ENCODE measurements at regions not wholly inside any gene's neighbourhood (a gene's known extent, or its start where the extent isn't known, plus 50 kb on each side); places are given as distances from the start of the nearest gene placed in this dataset.

DNA sequence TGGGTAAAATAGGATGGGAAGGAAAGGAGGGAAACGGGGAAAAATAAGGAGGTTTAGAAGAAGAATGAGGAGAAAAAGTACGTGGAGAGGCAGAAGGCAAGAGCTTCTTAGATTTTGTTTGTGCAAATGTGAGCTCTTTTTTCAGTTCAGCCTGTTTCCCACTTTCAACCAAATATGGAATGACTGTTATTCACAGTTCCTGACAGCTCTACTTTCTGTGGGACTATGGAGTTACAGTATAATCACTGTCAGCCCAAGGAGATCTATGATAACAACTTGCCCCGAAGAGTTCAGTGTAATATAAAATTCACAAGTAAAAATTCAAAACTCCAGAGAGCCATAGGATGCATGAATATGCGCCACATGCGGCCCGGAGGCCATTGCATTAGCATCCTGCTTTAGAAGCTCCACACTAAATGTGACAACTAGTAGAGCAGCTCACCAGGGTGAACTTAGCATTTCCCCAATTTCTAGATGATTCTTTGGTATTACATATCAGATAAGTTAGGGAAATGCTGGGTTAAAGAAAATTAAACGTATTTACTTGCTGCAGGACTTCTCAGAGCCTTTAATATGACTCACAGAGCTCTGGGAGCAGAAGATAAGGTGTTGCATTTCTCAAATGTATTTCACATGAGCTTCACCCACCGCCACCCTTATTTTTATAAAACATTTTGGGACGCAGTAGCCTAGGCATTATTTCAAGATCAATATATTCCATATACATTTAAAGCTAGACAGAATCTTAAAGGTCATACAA lies 234.6 kb downstream of the EBLN2 start:
- Mint-ChIP-seq H3K4me3 (no peak overlapping the region), H3K4me1 (peaks cover 34% of the 10 kb centered on the region), H3K36me3 (ENCODE audit: low read depth) (no peaks in the 10 kb centered on the region), H3K27ac (no peak overlapping the region), H3K27me3 (ENCODE audit: insufficient read depth) (peaks cover under 1% of the 10 kb centered on the region), H3K9me3 (peaks cover 2% of the 10 kb centered on the region)
- TF ChIP-seq, protein P1, sequence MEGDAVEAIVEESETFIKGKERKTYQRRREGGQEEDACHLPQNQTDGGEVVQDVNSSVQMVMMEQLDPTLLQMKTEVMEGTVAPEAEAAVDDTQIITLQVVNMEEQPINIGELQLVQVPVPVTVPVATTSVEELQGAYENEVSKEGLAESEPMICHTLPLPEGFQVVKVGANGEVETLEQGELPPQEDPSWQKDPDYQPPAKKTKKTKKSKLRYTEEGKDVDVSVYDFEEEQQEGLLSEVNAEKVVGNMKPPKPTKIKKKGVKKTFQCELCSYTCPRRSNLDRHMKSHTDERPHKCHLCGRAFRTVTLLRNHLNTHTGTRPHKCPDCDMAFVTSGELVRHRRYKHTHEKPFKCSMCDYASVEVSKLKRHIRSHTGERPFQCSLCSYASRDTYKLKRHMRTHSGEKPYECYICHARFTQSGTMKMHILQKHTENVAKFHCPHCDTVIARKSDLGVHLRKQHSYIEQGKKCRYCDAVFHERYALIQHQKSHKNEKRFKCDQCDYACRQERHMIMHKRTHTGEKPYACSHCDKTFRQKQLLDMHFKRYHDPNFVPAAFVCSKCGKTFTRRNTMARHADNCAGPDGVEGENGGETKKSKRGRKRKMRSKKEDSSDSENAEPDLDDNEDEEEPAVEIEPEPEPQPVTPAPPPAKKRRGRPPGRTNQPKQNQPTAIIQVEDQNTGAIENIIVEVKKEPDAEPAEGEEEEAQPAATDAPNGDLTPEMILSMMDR (conservative IDR thresholded peaks at IDR 0.05), result no peak
- Histone ChIP-seq H3K36me3 (ENCODE audit: control insufficient read depth, insufficient read depth, low read length) (no peaks in the 10 kb centered on the region), H3K27ac (ENCODE audit: low read depth, low read length) (no peak overlapping the region), H3K4me3 (ENCODE audit: low read length) (no peak overlapping the region), H3K27me3 (ENCODE audit: control insufficient read depth, insufficient read depth, low read length, poor library complexity, severe bottlenecking) (no peaks in the 10 kb centered on the region), H3K9me3 (ENCODE audit: control insufficient read depth, low read length) (no peaks in the 10 kb centered on the region), H3K4me1 (ENCODE audit: control insufficient read depth, insufficient read depth, low read length) (peaks cover 9% of the 10 kb centered on the region), H3K9ac (ENCODE audit: extremely low read depth, low read length, poor library complexity, severe bottlenecking) (no peak overlapping the region)
- no peak for DNase-seq
- 90 to 92% methylated on average over 6 to 9 of the region's 9 CpGs for WGBS, 2 experiments (ENCODE audit: insufficient coverage in 1 of 2, insufficient read length in 1 of 2)

DNA sequence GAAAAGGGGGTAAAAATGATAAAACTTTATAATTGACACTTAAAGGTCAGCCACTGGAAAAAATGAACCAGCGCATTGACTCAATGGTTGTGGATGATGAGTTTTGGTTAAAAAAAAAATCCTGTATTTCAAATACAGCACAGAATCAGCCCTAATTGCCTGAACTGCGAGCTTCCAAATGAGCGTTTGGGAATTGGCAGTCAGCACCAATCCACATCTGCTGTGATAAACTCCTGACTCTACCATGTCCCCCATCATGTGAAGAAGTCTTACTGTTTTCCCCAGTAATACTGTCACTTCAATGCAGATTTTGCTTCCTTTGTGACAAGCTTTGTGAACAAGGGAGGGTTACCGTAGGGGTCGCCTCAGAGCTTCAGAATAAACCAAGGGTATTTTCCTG lies 235.4 kb downstream of the EBLN2 start:
- Histone ChIP-seq H3K36me3 (ENCODE audit: control insufficient read depth, insufficient read depth, low read length) (no peaks in the 10 kb centered on the region), H3K27ac (ENCODE audit: low read depth, low read length) (no peak overlapping the region), H3K27me3 (ENCODE audit: control insufficient read depth, insufficient read depth, low read length, poor library complexity, severe bottlenecking) (no peaks in the 10 kb centered on the region), H3K4me3 (ENCODE audit: low read length) (no peak overlapping the region), H3K9ac (ENCODE audit: extremely low read depth, low read length, poor library complexity, severe bottlenecking) (no peak overlapping the region), H3K9me3 (ENCODE audit: control insufficient read depth, low read length) (no peaks in the 10 kb centered on the region), H3K4me1 (ENCODE audit: control insufficient read depth, insufficient read depth, low read length) (peaks cover 6% of the 10 kb centered on the region)
- DNase-seq, result no peak
- Mint-ChIP-seq H3K4me3 (no peak overlapping the region), H3K9me3 (peaks cover 2% of the 10 kb centered on the region), H3K27ac (no peak overlapping the region), H3K36me3 (ENCODE audit: low read depth) (no peaks in the 10 kb centered on the region), H3K27me3 (ENCODE audit: insufficient read depth) (peaks cover 1% of the 10 kb centered on the region), H3K4me1 (peaks cover 34% of the 10 kb centered on the region)
- TF ChIP-seq, protein P1 (conservative IDR thresholded peaks at IDR 0.05), result no peak
- 81 to 95% methylated on average over 4 to 5 of the region's 5 CpGs for WGBS, 2 experiments (ENCODE audit: insufficient coverage in 1 of 2, insufficient read length in 1 of 2)

DNA sequence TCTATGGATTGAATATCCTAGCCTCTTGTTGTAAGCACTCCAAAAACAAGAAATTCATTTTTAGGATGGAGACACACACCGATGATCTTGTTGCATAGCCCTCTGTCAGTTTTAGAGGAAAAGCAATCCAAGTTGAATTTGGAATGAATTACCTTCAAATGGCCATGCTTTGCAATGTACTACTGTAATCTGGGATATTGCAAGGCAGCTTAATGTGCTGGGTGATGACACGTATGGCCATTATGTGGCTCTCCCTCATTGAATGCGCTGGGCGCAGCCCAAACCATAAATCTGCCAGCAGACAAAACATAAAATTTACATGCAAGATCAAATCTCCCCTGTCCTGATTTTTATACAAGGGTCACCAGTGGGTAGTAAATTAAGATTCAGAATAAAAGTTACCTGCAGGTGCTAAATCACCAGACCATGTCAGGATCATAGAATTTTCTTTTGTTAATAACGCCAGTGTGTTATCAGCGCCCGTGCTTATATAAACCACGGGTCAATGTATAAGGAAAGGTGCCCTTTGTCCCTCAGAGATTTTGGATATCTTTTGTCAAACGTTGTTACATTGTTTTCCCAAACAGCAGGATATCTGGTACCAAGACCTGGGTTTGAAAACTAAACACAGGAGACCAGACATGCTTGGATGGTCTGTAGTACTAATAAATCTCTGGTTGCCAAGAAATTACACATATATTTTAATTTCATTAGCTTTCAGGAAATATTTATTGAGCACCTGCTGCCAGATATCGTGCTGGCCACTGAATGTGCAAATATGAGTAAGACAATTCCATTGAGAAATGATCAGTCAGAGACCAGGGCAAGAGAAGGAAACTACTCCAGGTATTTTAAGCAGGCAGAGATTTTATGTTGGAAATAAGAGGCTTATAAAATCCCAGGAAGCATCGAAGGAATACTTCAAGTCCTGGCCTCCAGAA lies 237.1 kb downstream of the EBLN2 start:
- Mint-ChIP-seq H3K4me1 (peaks cover 39% of the 10 kb centered on the region), H3K27me3 (ENCODE audit: insufficient read depth) (peaks cover 1% of the 10 kb centered on the region), H3K9me3 (peaks cover 2% of the 10 kb centered on the region), H3K27ac (no peak overlapping the region), H3K4me3 (no peak overlapping the region), H3K36me3 (ENCODE audit: low read depth) (no peaks in the 10 kb centered on the region)
- TF ChIP-seq, protein P1 (conservative IDR thresholded peaks at IDR 0.05), result no peak
- Histone ChIP-seq H3K9me3 (ENCODE audit: control insufficient read depth, low read length) (no peaks in the 10 kb centered on the region), H3K27ac (ENCODE audit: low read depth, low read length) (no peak overlapping the region), H3K9ac (ENCODE audit: extremely low read depth, low read length, poor library complexity, severe bottlenecking) (no peak overlapping the region), H3K4me3 (ENCODE audit: low read length) (no peak overlapping the region), H3K4me1 (ENCODE audit: control insufficient read depth, insufficient read depth, low read length) (peaks cover 13% of the 10 kb centered on the region), H3K27me3 (ENCODE audit: control insufficient read depth, insufficient read depth, low read length, poor library complexity, severe bottlenecking) (no peaks in the 10 kb centered on the region), H3K36me3 (ENCODE audit: control insufficient read depth, insufficient read depth, low read length) (no peaks in the 10 kb centered on the region)
- DNase-seq, result no peak
- 84 to 88% methylated on average over 9 to 11 of the region's 11 CpGs for WGBS, 2 experiments (ENCODE audit: insufficient coverage in 1 of 2, insufficient read length in 1 of 2)
